Lung microvascular endothelial cell (primary cell): ENCODE measurements at regions not wholly inside any gene's neighbourhood (a gene's known extent, or its start where the extent isn't known, plus 50 kb on each side); places are given as distances from the start of the nearest gene placed in this dataset.

Source experiments
- DNase-seq, 2 donors: peaks; one replicate each; pipeline versions ENCODE4 v3.0.0 to v3.0.0-alpha.2; 2010; ENCODE audit warnings: low read depth in 2 of 2

DNA sequence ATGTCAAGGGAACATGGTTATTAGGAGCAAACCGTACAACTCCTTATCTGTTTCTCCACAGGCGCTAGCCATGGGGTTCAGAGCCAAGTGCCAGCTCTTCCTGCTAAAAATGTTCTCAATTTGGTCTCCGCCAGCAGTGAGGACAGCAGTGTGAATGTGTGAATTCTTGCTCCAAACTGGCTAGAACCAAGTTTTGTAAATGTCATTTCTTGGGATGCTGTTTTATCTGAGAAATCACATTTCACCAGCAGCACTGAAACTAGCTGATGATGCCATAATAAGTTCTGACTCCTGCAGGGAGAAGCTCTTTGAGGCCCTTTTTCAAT is 140.6 kb upstream of the LGALSL start:
- no peak for DNase-seq

DNA sequence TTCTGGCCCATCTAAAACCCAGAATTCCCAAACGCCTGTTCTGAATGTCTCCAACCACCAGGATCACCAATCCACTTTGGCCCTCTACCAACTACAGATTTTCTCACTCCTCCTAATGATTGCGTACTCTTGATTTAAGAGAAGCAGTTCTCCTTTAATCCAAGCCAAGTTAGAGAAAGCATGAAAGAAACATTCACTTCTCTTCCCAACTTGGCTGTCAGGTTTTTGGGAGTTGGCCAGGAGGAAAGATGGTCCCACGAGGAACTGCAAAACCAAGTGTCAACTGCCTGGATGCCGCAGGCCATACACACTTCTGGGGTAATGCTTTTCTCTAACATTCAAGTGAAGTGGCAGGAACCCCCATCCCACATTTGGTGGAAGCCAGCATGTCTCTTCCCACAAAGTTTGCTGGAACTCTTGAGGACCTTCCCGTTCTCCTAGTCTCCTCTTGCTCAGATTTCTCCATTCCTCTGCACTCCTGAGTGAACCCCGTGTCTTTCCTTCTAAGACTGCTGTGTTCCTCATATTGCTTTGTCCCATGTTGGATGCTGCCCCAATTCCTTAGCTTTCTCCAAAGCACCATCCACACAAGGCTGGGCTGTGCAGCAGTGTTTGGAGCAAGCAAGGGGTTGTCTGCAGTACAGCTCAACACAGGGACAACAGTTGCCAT is 138.5 kb upstream of the LGALSL start:
- DNase-seq = no peak

DNA sequence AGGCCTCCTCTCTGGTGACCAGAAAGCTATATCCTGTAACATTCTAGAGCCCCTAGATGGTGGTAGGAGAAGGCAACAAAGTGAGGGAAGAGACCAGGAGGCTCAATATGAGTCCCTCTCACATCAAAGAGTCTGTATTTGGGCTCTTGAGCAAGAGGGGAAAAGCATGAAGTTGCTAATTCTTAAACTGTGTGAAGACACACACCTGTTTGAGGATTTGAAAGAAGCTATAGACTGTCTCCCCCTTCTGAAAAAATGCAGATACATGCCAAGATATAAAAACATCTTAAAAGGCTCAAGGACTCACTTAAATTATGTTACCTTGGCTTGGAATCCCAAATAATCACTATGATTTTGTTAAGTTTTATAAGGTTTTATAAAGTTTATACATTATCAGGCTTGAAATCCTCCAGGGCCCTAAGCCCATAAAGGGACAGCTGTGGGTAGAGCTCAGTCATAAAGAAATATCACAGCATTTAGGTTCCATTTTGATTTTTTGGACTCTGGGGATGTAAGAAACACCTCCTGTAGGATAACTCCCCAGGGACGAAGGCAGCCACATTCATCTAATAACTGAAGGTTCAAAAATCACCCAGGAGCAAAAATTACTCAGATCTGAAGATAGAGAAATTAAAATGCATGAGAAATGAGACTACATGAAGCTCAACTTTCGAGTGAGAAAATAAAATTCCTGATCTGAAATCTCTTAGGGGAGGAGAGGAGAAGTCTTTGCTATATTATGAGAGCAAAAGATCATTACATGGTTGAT is 136.1 kb upstream of the LGALSL start:
- DNase-seq = no peak

DNA sequence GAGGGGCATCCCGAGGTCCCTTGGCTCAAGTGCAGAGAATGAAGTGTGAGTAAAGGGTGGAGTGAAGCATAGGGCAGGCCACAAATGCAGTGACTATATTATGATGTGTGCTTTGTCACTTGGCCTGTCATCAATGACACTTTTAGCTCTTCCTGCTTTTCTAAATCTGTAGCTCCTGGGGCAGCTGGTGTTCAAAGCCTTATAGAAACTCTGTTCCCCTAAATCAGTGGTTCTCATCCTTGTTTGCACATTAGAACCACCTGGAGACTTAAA is 135.6 kb upstream of the LGALSL start:
- DNase-seq = no peak

DNA sequence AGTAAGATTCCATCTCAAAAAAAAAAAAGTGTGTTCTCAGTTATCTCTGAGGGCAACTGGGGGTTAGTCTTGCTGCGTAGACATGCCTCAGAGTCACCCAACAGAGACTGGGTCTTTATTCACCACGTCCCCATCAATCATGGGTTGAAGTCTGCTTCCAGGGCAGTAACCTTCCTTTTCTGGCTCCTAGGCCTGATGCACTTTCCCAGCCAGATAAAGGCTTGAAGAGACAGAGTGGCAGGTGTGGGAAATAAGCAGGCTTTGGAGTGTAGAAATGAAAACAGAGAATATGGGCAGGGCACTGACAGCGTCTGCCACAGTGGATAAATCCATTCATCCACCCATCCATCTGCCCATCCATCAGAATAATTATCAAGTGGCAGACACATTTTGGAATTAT is 134.1 kb upstream of the LGALSL start:
- DNase-seq = no peak

DNA sequence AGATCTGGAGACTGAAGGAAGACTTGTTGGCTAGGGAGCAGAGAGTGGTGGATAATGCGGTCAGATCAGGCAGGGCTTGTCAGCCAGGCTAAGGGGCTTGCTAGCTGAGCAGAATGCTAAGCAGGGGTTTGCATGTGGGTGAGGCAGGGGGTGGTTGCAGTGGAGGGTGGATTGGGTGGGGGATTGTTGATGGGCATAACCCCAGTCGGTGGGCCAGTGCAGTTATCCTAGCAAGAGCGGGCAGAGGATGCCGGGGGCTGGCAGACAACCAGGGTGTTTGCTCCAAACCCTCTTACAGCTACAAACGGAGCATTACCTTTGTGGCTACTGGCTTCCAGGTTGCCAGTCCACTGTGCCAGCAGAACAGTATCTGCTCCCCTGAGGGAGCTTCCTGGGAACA is 131.5 kb upstream of the LGALSL start:
- no peak for DNase-seq

DNA sequence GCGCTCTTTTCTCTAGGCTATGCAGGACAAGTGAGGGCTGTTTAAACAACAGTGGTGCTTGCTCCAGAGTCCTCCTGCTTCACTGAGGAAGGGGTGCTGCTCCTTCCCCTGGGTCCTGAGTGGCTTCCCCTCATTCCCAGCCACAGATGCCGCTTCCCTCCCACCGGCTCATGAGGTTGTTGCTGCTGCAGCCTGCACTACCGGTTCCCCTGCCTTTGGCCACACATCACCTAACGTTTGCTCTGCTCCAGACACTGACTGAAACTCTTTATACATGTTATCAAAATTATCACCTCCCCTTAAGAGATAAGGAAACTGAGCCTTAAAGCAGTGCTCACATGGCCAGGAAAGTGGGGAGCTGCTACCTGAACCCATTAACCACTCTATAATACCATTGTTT is 130.8 kb upstream of the LGALSL start:
- no peak for DNase-seq

DNA sequence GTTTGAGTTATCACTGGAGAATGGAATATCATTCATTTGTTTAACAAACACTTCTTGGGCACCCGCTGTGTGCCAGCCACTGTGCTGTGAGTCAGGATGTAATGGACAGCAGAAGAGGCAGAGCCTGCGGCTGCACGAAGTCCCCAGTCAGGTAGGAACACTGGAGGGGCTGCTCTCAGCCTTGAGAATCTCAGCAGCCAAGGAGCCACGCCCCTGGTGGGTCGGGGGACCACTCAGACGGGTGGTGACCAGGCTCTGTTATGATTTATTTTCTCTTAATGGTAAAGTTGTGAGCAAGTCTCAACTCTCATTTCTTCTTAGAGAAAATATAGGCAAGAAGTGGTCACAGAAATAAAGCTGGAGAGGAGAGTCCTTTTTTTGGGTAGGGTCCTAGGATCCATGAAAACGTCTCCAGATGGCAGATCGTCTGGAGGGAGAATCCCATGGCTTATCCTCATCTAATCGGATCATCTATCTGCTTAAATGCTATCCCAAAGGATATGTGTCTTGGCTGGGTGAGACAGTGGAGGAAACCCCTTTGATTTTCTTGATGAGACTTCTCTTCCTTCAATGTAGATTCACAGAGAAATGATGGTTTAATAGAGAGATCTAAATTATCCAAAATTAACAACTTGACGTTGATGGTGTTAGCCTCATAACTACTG is 129.1 kb upstream of the LGALSL start:
- DNase-seq = no peak

DNA sequence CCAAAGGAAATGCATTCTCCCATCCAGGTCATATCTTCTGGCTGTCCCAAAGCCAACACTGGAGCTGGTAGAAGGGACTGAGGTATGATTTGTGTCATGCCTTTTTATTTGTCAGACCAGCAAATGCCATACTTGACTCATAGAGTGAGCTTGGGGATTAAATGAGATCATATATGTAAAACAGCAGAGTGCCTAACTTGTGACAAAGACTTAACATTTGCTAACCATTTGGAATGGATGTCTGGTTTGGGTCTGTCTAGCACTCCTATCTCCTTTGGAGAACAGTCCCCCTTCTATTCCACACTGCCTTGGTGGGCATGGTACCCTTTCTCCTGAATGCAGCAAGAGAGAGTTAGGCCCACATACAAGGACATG is 128.5 kb upstream of the LGALSL start:
- no peak for DNase-seq

DNA sequence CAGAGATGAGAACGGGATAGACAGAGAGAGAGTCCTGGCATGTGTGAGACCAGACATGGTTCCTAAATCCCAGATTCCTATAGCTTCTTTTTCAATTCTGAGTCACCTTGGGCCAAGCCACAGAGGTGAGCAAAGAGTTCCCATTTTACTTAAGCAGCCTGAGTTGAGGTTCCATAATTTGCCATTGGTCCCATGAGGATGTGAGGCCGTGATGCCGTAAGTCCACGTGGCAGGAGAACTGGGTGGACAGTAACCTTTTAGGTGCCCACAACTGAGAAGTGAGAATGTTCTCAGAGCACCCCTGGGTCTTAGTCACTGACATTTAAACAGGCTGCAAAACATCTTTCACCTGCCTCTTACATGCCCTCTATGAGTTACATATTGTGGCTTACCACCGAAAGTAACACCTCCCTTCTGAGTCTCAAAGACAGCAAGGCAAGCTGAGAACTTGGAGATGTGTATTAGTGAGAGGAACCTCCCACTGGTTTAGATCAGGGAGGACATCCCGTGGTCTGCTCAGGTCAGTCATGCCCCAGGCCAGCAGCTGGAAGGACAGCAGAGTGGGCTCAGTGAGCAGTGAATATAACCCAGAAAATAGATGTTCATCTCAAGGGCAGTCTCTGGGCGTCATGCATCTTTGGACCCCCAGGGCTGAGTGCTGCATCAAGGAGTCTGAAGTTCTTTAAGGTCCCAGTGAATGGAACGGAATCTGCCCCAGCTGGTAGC is 127.9 kb upstream of the LGALSL start:
- no peak for DNase-seq

DNA sequence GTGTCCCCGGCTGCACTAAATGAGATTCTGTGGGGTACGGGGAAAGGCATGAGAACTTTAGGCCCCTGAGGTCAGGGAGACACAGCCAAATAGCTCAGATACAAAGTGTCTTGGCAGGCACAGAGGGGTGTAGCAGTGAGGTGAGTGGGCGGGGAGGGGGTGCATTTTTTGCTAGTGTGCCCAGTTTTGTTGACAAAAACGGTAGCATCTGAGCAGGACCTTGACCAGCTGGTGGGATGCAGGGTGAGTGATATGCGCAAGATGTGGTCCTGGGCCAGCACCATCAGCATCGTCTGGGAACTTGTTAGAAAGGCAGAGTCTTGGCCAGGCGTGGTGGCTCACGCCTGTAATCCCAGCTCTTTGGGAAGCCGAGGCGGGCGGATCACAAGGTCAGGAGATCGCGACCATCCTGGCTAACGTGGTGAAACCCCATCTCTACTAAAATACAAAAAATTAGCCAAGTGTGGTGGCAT is 127.3 kb upstream of the LGALSL start:
- no peak for DNase-seq

DNA sequence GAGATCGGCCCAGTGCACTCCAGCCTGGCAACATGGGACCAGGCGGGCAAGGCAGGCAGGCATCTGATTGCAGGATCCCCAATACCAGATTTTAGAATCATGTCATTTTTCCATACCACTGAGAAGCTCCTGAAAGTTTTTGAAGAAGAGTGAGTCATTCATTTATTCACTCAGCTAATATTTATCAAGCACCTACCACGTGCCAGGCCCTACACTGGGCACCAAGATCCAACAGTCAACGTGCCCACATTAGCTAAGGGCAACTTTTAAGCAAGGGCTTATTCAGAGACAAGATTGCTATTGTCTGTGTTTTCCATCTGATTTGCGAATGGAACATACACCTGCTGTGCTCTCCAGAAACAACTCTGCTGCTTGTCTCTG is 126.8 kb upstream of the LGALSL start:
- no peak for DNase-seq

DNA sequence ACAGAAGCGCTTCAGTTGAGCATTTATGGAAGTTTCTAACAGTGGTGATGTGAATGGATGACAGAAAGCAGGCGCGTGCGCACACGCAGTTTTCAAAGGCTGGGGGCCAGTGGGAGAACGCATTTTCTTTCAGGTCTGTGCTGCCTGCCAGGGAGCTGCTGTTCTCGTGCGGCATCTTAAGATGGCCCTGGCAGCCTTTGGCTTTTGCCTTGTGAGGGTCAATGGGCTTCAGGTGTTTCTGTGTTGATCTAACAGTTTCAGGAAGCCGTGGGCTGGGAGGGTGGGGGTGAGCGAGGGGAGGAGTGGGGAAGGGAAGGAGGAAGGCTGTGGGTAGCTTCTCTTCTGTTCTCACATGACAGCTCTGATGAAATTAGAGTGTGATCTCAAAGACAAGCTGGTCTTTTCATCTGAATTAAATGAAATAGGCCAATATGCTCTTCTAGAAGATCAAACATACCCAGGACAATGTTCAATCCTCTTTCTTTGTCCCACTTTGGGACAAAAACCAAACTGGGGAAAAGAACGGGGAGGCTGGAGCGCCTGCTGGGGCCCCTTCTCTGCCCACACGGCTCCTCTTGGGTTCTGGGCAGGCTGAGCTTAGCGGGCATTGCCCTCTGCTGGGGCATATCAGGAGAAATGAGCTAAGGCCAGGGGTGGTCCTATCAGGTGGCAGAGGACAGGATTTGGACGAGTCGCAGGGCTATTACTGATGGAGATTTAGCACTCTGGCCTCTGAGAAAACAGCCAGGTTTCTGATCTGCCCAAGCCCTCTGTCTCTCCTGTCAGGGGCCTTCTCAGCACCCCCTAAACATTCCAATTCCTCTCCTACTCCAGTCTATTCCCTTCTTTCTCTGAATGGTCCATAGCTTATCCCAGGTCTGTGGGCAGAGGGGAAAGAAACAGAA is 126.2 kb upstream of the LGALSL start:
- DNase-seq = peak; percentile 33 to 72

DNA sequence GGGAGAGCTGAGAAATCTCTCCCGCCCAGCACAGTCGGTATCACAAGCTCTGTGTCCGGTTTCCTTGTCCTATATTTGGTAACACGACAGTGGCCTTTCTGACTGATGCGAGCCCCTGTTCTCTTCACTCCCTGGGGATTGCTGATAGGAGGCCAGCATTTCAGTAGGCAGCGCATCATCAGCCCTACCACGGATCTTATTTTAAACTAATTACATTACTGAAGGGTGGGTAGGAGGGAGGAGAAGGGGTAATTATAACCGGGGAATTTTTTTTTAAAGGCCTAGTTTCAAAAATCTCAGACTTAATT is 125.6 kb upstream of the LGALSL start:
- DNase-seq = no peak

DNA sequence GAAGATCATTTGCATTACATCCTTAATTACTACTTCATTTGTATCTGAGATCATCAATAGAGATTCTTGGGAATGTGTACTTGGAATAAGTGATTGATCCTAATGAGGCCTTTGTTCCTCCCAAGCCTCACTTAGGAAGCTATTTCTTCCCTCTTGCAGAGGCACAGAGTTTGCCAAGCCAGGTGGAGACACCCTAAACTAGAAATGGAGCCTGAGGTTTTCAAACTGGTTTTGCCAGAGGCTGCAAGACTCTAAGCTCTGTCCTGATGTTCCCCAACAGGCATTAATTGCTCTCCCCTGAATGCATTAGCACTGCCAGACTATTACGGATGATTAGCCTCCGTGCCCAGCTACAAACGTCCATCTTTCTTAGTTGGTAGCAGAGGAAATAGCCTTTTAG is 125.2 kb upstream of the LGALSL start:
- no peak for DNase-seq

DNA sequence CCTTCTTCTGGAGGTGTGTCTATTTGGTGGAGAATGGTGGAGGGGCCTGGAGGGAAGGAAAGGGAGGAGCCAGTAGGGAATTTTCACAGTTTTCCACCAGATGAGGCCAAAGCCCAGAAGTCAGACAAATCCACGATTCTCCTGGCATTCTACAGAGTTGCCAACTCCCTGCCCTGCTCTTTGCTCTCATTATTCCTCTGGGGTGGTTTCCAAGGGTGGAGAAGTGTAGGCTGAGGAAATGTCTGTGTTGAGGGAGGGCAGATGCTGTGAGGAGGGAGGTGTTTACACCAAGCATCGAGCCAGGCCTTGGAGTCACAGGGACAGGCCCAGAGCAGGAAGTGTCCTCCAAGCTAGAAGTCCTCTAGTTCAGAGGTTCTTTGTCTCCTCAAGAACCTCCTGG is 124.1 kb upstream of the LGALSL start:
- peak; percentile 62 for DNase-seq

DNA sequence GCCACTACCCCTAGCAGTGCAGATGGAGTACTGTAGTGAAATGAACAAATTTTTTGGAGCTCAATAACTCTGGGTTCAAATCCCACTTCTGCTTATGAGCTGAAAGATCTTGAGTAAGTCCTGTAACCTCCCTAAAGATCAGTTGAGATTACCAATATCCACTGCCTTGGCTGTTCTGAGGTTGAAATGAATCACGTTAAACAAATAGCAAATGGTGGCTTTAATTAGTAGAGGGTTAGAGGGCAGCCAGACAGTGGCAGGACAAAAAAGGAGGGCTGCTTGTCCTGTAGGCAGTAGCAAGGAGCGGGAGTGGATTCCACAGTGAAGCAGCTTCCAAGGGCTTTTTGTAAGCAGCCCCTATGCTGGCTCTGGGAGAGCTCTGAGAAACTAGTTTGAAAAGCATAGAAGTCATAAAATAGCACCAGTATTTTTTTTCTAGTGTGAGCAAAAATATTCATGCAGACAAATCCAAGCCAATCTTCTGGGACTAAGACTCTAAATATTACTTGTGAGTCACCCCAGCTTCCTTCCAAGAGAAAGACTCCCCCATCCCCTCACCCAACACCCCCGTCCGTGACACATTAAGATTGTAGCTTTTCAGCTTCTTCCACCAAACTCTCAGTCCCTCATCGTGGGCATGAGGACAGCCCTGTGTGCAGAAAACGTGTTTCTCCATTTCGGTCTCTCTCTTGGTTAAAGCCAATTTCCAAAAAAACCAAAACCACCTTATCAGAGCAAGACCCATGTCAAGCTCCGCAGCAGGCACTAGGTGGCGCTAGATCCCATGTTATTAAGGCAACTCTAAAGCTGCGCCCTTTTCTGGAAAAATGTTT is 123.5 kb upstream of the LGALSL start:
- peak; percentile 91 to 94 for DNase-seq

DNA sequence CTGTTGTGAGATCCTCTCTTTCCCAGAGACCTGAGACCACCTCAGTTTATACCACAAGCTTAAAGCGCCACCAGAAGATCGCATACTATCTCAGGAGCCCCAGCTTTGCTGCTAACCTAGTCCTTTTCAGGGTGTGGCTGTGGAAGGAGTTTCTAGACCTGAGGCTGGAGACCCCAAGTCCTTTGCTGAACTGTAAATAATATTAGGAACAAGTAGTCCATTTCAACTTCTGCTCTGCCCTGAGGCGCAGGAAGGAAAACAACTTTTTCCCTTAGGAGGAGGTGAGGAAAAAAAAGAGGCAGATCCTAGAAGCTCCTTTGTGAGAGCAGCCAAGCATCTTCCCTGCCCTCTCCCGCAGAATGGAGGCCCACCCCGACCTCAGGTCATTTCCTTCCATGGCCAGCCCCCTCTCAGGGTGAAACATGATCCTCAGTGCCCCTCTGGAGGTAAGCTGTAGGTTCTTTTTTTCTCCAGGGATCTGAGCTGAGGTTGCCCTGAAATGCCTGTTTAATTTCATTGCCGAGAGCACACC is 122.8 kb upstream of the LGALSL start:
- DNase-seq = no peak

DNA sequence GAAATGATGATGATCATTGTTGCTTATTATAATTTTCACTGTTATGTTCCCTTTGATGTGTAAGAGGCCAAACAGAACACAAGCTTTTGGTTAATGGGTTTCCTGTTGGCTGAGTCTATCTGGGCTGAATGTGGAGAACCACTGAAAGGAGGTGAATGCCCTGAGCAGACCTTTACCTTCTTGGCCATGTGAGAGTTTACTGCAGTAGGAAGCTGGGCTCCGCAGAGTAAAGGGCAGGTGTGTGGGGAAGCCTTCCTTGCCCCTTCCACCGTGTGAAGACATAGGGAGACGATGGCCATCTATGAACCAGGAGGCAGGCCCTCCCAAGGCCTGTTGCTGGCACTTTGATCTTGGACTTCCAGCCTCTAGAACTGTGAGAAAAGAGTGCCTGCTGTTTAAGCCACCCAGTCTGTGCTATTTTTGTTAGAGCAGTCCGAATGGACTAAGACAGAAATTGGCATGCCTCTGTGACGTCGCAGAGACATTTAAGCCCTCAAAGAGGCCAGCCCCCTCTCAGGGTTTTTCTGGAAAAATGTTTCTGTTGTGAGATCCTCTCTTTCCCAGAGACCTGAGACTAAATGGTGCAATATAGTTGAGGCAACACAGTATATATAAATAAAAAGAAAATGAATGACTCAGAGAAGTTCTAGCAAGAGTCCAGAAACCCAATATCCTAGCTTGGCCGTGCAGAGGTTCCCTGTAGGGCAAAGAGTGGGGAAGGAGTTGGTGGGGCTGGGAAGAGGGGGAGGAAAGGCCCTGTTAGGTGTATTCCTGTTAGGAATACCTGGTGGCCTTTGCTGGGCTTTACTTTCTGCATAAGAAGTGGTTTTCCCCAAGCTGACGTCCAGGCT is 121.9 kb upstream of the LGALSL start:
- no peak for DNase-seq

DNA sequence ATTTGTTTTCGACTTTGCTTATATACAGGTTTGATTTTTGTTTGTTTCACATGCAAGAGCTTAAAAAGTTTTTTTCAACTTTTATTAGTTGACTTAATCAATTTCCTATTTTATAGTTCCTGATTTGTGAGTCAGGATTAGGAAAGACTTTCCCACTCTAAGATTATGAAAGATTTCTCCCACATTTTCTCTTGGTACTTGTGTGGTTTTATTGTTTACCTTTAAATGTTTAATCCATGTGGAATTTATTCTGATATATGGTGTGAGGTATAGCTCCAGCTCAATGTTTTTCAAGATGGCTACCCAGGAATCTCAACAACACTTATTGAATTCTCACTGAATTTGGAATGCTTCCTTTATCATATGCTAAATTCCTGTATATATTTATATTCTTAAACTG is 117.8 kb upstream of the LGALSL start:
- no peak for DNase-seq
